ENCODE measurements at regions not wholly inside any gene's neighbourhood (a gene's known extent, or its start where the extent isn't known, plus 50 kb on each side); places are given as distances from the start of the nearest gene placed in this dataset.

GRCh38 chr14:104373055-104373854 lies 206.3 kb upstream of the C14orf180 start:
- TF ChIP-seq RELA (CRISPR knock-in tag; IDR thresholded peaks at IDR 0.05; ENCODE audit: borderline replicate concordance): no peak
- TF ChIP-seq, protein P1, sequence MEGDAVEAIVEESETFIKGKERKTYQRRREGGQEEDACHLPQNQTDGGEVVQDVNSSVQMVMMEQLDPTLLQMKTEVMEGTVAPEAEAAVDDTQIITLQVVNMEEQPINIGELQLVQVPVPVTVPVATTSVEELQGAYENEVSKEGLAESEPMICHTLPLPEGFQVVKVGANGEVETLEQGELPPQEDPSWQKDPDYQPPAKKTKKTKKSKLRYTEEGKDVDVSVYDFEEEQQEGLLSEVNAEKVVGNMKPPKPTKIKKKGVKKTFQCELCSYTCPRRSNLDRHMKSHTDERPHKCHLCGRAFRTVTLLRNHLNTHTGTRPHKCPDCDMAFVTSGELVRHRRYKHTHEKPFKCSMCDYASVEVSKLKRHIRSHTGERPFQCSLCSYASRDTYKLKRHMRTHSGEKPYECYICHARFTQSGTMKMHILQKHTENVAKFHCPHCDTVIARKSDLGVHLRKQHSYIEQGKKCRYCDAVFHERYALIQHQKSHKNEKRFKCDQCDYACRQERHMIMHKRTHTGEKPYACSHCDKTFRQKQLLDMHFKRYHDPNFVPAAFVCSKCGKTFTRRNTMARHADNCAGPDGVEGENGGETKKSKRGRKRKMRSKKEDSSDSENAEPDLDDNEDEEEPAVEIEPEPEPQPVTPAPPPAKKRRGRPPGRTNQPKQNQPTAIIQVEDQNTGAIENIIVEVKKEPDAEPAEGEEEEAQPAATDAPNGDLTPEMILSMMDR (IDR thresholded peaks at IDR 0.05): no peak
- no peak for TF ChIP-seq PREB (CRISPR knock-in tag; IDR thresholded peaks at IDR 0.05; ENCODE audit: borderline replicate concordance)
- TF ChIP-seq CBFB (CRISPR knock-in tag; IDR thresholded peaks at IDR 0.05; ENCODE audit: low read depth): no peak
- no peak for TF ChIP-seq ZBTB21 (CRISPR knock-in tag; IDR thresholded peaks at IDR 0.05; ENCODE audit: borderline replicate concordance)
- TF ChIP-seq ZNF281 (CRISPR knock-in tag; IDR thresholded peaks at IDR 0.05): no peak
- TF ChIP-seq, protein P2, sequence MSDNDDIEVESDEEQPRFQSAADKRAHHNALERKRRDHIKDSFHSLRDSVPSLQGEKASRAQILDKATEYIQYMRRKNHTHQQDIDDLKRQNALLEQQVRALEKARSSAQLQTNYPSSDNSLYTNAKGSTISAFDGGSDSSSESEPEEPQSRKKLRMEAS (CRISPR knock-in tag; IDR thresholded peaks at IDR 0.05): no peak
- no peak for TF ChIP-seq GABPB1 (CRISPR knock-in tag; IDR thresholded peaks at IDR 0.05)
- no peak for TF ChIP-seq FOXP4 (CRISPR knock-in tag; IDR thresholded peaks at IDR 0.05)
- TF ChIP-seq, protein P3, sequence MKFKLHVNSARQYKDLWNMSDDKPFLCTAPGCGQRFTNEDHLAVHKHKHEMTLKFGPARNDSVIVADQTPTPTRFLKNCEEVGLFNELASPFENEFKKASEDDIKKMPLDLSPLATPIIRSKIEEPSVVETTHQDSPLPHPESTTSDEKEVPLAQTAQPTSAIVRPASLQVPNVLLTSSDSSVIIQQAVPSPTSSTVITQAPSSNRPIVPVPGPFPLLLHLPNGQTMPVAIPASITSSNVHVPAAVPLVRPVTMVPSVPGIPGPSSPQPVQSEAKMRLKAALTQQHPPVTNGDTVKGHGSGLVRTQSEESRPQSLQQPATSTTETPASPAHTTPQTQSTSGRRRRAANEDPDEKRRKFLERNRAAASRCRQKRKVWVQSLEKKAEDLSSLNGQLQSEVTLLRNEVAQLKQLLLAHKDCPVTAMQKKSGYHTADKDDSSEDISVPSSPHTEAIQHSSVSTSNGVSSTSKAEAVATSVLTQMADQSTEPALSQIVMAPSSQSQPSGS (CRISPR knock-in tag; IDR thresholded peaks at IDR 0.05; ENCODE audit: borderline replicate concordance, low read depth): no peak
- TF ChIP-seq ESRRA (CRISPR knock-in tag; IDR thresholded peaks at IDR 0.05; ENCODE audit: borderline replicate concordance): no peak
- TF ChIP-seq CREB1 (CRISPR knock-in tag; IDR thresholded peaks at IDR 0.05): no peak

Measured in WTC11 (cell line).